IPS-18a (cell line): ENCODE measurements at regions not wholly inside any gene's neighbourhood (a gene's known extent, or its start where the extent isn't known, plus 50 kb on each side); places are given as distances from the start of the nearest gene placed in this dataset.

Source experiments
- H3K27ac ChIP-seq: one replicate; pipeline ENCODE4 v1.5.1; 2013; ENCODE audit warnings: low read length
- H3K27me3 ChIP-seq: one replicate; pipeline ENCODE4 v1.6.1; 2013; ENCODE audit warnings: mild to moderate bottlenecking, low read length; ENCODE audit not compliant: control insufficient read depth, insufficient read depth
- H3K36me3 ChIP-seq: one replicate; pipeline ENCODE4 v1.6.1; 2013; ENCODE audit warnings: low read depth, low read length; ENCODE audit not compliant: control insufficient read depth
- H3K4me1 ChIP-seq: one replicate; pipeline ENCODE4 v1.6.1; 2013; ENCODE audit warnings: low read depth, low read length; ENCODE audit not compliant: control insufficient read depth
- H3K4me3 ChIP-seq: one replicate; pipeline ENCODE4 v1.5.1; 2013; ENCODE audit warnings: low read length
- H3K9ac ChIP-seq: one replicate; pipeline ENCODE4 v1.6.1; 2013; ENCODE audit warnings: mild to moderate bottlenecking, low read length, moderate library complexity
- H3K9me3 ChIP-seq: one replicate; pipeline ENCODE4 v1.6.1; 2013; ENCODE audit warnings: low read depth, low read length; ENCODE audit not compliant: control insufficient read depth

GRCh38 chr2:156132130-156132529, 200.4 kb downstream of the NR4A2 start:
- no peak overlapping the region for H3K4me3 ChIP-seq
- H3K9ac ChIP-seq: no peak overlapping the region
- no peaks in the 10 kb centered on the region for H3K4me1 ChIP-seq
- H3K27ac ChIP-seq: no peak overlapping the region
- H3K9me3 ChIP-seq: no peaks in the 10 kb centered on the region
- no peaks in the 10 kb centered on the region for H3K27me3 ChIP-seq
- H3K36me3 ChIP-seq: no peaks in the 10 kb centered on the region

- H3K27ac ChIP-seq: no peak overlapping the region
- no peaks in the 10 kb centered on the region for H3K9me3 ChIP-seq
- H3K36me3 ChIP-seq: no peaks in the 10 kb centered on the region
- no peaks in the 10 kb centered on the region for H3K27me3 ChIP-seq
- H3K4me1 ChIP-seq: no peaks in the 10 kb centered on the region
- H3K4me3 ChIP-seq: no peak overlapping the region
- no peak overlapping the region for H3K9ac ChIP-seq
Measured at GRCh38 chr2:156129227-156129626, 203.3 kb downstream of the NR4A2 start.

- H3K9ac ChIP-seq: no peak overlapping the region
- no peak overlapping the region for H3K4me3 ChIP-seq
- H3K4me1 ChIP-seq: no peaks in the 10 kb centered on the region
- no peak overlapping the region for H3K27ac ChIP-seq
- H3K36me3 ChIP-seq: no peaks in the 10 kb centered on the region
- no peaks in the 10 kb centered on the region for H3K9me3 ChIP-seq
- no peaks in the 10 kb centered on the region for H3K27me3 ChIP-seq
Measured at GRCh38 chr2:156125018-156125417, 207.5 kb downstream of the NR4A2 start.

GRCh38 chr2:156124458-156124857, 208.1 kb downstream of the NR4A2 start:
- no peaks in the 10 kb centered on the region for H3K4me1 ChIP-seq
- H3K36me3 ChIP-seq: no peaks in the 10 kb centered on the region
- H3K27me3 ChIP-seq: no peaks in the 10 kb centered on the region
- H3K4me3 ChIP-seq: no peak overlapping the region
- H3K9ac ChIP-seq: no peak overlapping the region
- no peak overlapping the region for H3K27ac ChIP-seq
- no peaks in the 10 kb centered on the region for H3K9me3 ChIP-seq

GRCh38 chr2:156118753-156119416, 213.6 kb downstream of the NR4A2 start:
- H3K27ac ChIP-seq: no peak overlapping the region
- H3K4me3 ChIP-seq: no peak overlapping the region
- H3K27me3 ChIP-seq: no peaks in the 10 kb centered on the region
- H3K9me3 ChIP-seq: no peaks in the 10 kb centered on the region
- no peaks in the 10 kb centered on the region for H3K4me1 ChIP-seq
- H3K9ac ChIP-seq: no peak overlapping the region
- no peaks in the 10 kb centered on the region for H3K36me3 ChIP-seq

GRCh38 chr2:156116113-156116512, 216.4 kb downstream of the NR4A2 start:
- H3K27ac ChIP-seq: no peak overlapping the region
- H3K9me3 ChIP-seq: no peaks in the 10 kb centered on the region
- H3K36me3 ChIP-seq: no peaks in the 10 kb centered on the region
- H3K4me1 ChIP-seq: no peaks in the 10 kb centered on the region
- H3K27me3 ChIP-seq: no peaks in the 10 kb centered on the region
- no peak overlapping the region for H3K4me3 ChIP-seq
- no peak overlapping the region for H3K9ac ChIP-seq

- no peak overlapping the region for H3K9ac ChIP-seq
- H3K27ac ChIP-seq: no peak overlapping the region
- no peak overlapping the region for H3K4me3 ChIP-seq
- no peaks in the 10 kb centered on the region for H3K27me3 ChIP-seq
- no peaks in the 10 kb centered on the region for H3K36me3 ChIP-seq
- H3K9me3 ChIP-seq: no peaks in the 10 kb centered on the region
- H3K4me1 ChIP-seq: no peaks in the 10 kb centered on the region
Measured at GRCh38 chr2:156115338-156115737, 217.2 kb downstream of the NR4A2 start.

GRCh38 chr2:156112323-156112722, 220.2 kb downstream of the NR4A2 start:
- Histone ChIP-seq H3K36me3 (no peaks in the 10 kb centered on the region), H3K27me3 (no peaks in the 10 kb centered on the region), H3K4me1 (no peaks in the 10 kb centered on the region), H3K9ac (no peak overlapping the region), H3K9me3 (no peaks in the 10 kb centered on the region), H3K4me3 (no peak overlapping the region), H3K27ac (no peak overlapping the region)

- no peaks in the 10 kb centered on the region for H3K27me3 ChIP-seq
- no peak overlapping the region for H3K9ac ChIP-seq
- H3K27ac ChIP-seq: no peak overlapping the region
- H3K4me3 ChIP-seq: no peak overlapping the region
- no peaks in the 10 kb centered on the region for H3K36me3 ChIP-seq
- no peaks in the 10 kb centered on the region for H3K9me3 ChIP-seq
- no peaks in the 10 kb centered on the region for H3K4me1 ChIP-seq
Measured at GRCh38 chr2:156110890-156111289, 221.6 kb downstream of the NR4A2 start.

- Histone ChIP-seq H3K27me3 (no peaks in the 10 kb centered on the region), H3K4me1 (peaks cover 22% of the 10 kb centered on the region), H3K4me3 (no peak overlapping the region), H3K9me3 (no peaks in the 10 kb centered on the region), H3K36me3 (no peaks in the 10 kb centered on the region), H3K9ac (no peak overlapping the region), H3K27ac (no peak overlapping the region)
Measured at GRCh38 chr2:156099382-156099781, 233.1 kb downstream of the NR4A2 start.

- Histone ChIP-seq H3K27me3 (no peaks in the 10 kb centered on the region), H3K9me3 (no peaks in the 10 kb centered on the region), H3K36me3 (no peaks in the 10 kb centered on the region), H3K4me3 (no peak overlapping the region), H3K4me1 (peaks cover 22% of the 10 kb centered on the region), H3K9ac (no peak overlapping the region), H3K27ac (no peak overlapping the region)
Measured at GRCh38 chr2:156098506-156098905, 234.0 kb downstream of the NR4A2 start.

- Histone ChIP-seq H3K4me1 (no peaks in the 10 kb centered on the region), H3K4me3 (no peak overlapping the region), H3K36me3 (no peaks in the 10 kb centered on the region), H3K27me3 (no peaks in the 10 kb centered on the region), H3K27ac (no peak overlapping the region), H3K9me3 (no peaks in the 10 kb centered on the region), H3K9ac (no peak overlapping the region)
Measured at GRCh38 chr2:156088587-156088986, 243.9 kb downstream of the NR4A2 start.
